GM12864 (cell line): ENCODE measurements at regions not wholly inside any gene's neighbourhood (a gene's known extent, or its start where the extent isn't known, plus 50 kb on each side); places are given as distances from the start of the nearest gene placed in this dataset.

Source experiments
- DNase-seq: peaks from one replicate; pipeline ENCODE4 v3.0.0-alpha.2; 2011; ENCODE audit warnings: low read depth
- H3K4me3 ChIP-seq: 2 replicates; pipeline ENCODE4 v1.5.1; 2011; ENCODE audit warnings: mild to moderate bottlenecking, low read depth, low read length, control low read depth
- TF ChIP-seq, protein P1 (sequence below): IDR thresholded peaks from 2 replicates; pipeline ENCODE4 v1.5.1; 2011; ENCODE audit warnings: low read depth, mild to moderate bottlenecking, moderate library complexity, low read length, control low read depth, inconsistent platforms; ENCODE audit errors: missing control alignments

DNA sequence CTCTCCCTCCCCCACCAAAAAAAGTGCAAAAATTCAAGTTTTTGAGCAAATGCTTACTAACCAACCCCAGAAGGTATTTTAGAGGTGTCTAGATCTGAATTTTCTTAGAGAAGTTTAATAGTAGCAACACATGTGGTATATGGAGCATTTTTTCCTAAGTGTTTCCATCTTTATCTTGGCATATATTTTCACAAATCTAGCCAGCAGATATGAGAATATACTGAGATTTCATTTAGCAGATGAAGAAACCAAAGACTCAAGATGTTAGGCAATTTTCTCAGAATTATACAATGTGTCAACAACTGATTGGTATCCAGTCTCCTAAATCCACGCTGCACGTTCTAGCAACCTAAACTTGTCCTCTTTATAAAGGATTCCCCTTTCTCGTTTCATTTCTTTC is 245.5 kb upstream of the CXXC4 start:
- H3K4me3 ChIP-seq, result no peak overlapping the region
- no peak for DNase-seq
- TF ChIP-seq, protein P1, sequence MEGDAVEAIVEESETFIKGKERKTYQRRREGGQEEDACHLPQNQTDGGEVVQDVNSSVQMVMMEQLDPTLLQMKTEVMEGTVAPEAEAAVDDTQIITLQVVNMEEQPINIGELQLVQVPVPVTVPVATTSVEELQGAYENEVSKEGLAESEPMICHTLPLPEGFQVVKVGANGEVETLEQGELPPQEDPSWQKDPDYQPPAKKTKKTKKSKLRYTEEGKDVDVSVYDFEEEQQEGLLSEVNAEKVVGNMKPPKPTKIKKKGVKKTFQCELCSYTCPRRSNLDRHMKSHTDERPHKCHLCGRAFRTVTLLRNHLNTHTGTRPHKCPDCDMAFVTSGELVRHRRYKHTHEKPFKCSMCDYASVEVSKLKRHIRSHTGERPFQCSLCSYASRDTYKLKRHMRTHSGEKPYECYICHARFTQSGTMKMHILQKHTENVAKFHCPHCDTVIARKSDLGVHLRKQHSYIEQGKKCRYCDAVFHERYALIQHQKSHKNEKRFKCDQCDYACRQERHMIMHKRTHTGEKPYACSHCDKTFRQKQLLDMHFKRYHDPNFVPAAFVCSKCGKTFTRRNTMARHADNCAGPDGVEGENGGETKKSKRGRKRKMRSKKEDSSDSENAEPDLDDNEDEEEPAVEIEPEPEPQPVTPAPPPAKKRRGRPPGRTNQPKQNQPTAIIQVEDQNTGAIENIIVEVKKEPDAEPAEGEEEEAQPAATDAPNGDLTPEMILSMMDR, result no peak

DNA sequence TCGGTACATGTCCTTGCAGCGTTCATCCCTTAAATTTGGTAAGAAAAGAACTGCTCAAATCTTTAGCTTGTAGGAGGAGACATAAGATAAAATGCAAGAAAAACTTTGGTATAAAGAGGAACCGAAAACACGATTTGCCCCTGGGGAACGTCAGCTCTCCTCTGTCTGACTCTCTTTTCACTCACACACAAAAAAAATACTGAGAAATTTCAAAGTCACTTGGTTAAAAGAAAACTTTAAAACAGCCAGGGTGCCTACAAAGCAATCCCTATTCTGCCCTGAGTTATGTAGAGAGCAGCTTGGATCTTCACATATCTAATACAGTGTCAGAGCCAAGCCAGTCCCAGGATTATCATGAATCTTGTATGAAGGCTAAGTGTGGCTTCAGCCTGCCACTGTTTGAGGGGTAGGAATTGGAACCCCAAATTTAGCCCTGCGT is 248.5 kb upstream of the CXXC4 start:
- DNase-seq, result peak; percentile 50
- H3K4me3 ChIP-seq, result no peak overlapping the region
- TF ChIP-seq, protein P1, result no peak

GRCh38 chr4:104747635-104748034 is 252.9 kb upstream of the CXXC4 start:
- no peak for DNase-seq
- H3K4me3 ChIP-seq, result no peak overlapping the region
- TF ChIP-seq, protein P1, result no peak

GRCh38 chr4:104749062-104749461 is 254.4 kb upstream of the CXXC4 start:
- no peak overlapping the region for H3K4me3 ChIP-seq
- TF ChIP-seq, protein P1, result no peak
- DNase-seq, result peak; percentile 33

- TF ChIP-seq, protein P1, result no peak
- no peak overlapping the region for H3K4me3 ChIP-seq
- DNase-seq, result no peak
Measured at GRCh38 chr4:104750008-104750407, 255.3 kb upstream of the CXXC4 start.

DNA sequence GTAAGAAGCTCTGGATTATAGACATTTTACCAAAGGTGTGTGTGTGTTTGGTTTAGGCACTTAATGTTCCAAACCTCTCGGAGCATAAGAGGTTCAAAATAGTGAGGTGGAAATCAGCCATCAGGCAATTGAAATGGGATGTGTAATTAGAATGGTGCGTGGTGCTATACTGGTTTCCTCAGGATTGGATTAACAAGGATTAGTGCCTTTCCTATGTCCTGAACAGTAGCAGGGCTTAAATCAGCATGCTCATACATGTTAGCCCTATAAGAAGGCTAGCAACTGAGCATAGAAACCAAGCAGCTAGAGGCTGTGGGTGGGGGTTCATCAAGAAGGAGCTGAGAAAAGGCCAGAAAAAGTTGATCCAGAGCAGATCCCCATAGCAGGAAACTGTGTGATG is 256.8 kb upstream of the CXXC4 start:
- no peak for DNase-seq
- TF ChIP-seq, protein P1, result no peak
- no peak overlapping the region for H3K4me3 ChIP-seq

DNA sequence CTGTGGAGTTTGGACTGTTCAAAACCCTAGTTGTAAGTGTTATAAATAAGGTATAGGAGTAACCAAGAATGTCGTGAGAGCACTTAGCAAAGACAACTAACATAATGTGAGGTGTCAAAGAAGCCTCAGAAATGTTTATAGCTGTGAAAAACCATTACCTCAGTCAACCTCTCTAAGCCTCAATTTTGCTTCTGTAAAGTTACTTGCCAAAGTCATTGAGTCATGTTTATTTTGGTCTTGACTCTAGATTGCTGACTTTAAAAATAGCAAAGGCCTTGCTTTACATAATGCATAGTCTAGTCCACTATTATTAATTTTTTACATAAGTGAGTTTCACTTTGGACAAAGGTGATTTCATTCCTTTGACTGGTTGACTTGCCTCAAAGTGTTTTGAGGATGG is 257.6 kb upstream of the CXXC4 start:
- H3K4me3 ChIP-seq, result no peak overlapping the region
- TF ChIP-seq, protein P1, result no peak
- DNase-seq, result peak; percentile 5
